ENCODE measurements at regions not wholly inside any gene's neighbourhood (a gene's known extent, or its start where the extent isn't known, plus 50 kb on each side); places are given as distances from the start of the nearest gene placed in this dataset.

DNA sequence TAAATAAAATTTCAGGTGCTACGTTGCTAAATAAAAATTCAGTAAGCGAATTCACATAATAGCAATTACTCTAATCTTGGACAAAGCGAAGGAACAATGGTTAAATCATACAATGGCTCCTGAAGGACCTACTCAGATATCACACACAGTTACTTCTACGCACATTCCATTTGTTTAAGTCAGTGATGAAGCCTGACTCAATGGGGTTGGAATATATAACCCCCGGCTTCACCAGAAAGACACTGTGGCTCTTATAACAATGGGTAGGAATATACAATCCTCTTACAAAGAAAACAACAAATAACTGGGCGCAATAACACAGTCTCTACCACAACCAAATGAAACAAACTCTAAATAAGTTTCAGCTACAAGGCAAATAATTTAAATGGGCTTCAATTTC lies 349.5 kb downstream of the IRS1 start:
- Mint-ChIP-seq H3K36me3 (ENCODE audit: insufficient read depth, unreplicated experiment) (no peaks in the 10 kb centered on the region), H3K4me3 (ENCODE audit: low read depth, unreplicated experiment) (no peak overlapping the region), H3K4me1 (ENCODE audit: low read depth, unreplicated experiment) (peaks cover 10% of the 10 kb centered on the region), H3K27ac (ENCODE audit: unreplicated experiment) (no peak overlapping the region), H3K27me3 (ENCODE audit: unreplicated experiment) (no peaks in the 10 kb centered on the region), H3K9me3 (ENCODE audit: low read depth, unreplicated experiment) (peaks cover 7% of the 10 kb centered on the region)
- intact Hi-C loops (cut with micrococcal nuclease; ENCODE audit: unreplicated experiment), result no loop called here
- BruUV-seq (replicated peaks), result no TSS peak
- TF ChIP-seq, protein P1, sequence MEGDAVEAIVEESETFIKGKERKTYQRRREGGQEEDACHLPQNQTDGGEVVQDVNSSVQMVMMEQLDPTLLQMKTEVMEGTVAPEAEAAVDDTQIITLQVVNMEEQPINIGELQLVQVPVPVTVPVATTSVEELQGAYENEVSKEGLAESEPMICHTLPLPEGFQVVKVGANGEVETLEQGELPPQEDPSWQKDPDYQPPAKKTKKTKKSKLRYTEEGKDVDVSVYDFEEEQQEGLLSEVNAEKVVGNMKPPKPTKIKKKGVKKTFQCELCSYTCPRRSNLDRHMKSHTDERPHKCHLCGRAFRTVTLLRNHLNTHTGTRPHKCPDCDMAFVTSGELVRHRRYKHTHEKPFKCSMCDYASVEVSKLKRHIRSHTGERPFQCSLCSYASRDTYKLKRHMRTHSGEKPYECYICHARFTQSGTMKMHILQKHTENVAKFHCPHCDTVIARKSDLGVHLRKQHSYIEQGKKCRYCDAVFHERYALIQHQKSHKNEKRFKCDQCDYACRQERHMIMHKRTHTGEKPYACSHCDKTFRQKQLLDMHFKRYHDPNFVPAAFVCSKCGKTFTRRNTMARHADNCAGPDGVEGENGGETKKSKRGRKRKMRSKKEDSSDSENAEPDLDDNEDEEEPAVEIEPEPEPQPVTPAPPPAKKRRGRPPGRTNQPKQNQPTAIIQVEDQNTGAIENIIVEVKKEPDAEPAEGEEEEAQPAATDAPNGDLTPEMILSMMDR (IDR thresholded peaks at IDR 0.05; ENCODE audit: unreplicated experiment), result no peak
- DNase-seq, result no peak
- CTCF ChIA-PET, result no interaction called here

DNA sequence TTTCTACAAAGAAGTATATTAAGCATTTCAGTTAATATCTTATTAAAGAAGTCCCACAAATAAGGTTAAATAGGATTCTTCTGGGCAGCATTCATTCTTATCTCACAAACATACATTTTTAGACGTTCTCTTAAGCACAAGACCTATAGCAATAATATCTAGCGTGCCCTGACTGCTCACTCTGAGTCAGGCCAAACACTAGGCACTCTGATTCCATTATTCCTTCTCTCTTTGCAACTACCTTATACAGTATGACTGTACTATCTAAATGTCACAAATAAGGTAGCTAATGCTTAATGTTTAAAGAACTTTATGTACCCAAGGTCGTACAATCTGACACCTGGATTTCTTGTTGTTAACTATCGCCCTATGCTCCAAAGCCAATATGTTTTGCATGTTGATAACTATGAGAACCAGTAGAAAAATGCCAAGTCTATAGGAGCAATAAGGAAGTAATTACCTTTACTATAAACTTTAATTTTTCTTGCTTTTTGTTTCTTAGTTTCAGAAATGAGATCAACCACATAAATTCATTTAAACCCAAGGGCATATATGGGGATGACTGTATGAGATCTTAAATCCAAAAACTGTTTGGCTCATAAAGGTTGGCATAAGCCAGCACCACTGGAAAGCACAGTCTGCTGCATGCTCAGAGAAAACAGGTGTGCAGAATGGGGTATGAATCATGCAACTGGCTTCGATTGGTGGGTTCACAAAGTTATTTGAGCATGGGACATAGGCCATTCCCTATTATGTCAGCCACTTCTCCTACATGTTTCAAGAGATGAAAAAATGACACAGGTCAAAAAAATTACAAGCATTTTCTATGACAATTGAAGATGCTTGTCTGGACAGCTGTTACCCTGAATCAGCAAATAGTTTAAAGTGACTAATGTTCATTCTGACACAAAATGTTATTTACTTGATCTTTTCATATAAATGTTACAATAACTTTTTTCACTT lies 352.0 kb downstream of the IRS1 start:
- no TSS peak for BruUV-seq (replicated peaks)
- H3K9me3 Mint-ChIP-seq (ENCODE audit: low read depth, unreplicated experiment), result peaks cover 8% of the 10 kb centered on the region

DNA sequence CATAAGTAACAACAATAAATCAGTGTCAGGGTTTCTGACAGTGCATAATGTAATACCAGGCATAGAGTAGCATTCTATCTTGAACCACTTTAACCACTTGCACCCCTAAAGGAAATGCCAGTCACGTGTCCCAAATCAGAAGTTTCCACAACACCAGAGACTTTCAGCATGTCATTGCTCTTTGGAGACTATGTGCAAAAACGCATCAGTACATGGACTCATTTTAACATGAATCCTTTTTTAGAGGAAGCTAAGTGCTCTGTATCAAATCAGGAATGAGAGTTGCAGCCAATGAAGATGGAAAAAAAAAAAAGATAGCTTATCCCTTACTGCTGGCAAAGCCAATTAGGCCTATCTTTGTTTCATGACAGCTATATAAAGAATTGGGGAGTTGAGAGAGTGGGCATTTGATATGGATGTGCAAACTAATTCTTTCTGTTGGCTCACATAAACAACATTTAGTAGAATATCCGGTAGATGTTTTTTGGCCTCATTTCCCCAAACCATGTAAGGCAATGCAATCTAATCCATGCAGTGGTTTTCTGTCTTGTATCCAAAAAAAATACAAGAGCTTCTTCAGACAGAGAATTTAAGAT lies 353.1 kb downstream of the IRS1 start:
- Mint-ChIP-seq H3K9me3 (ENCODE audit: low read depth, unreplicated experiment) (peaks cover 2% of the 10 kb centered on the region), H3K27me3 (ENCODE audit: unreplicated experiment) (no peaks in the 10 kb centered on the region), H3K27ac (ENCODE audit: unreplicated experiment) (no peak overlapping the region), H3K36me3 (ENCODE audit: insufficient read depth, unreplicated experiment) (no peaks in the 10 kb centered on the region), H3K4me3 (ENCODE audit: low read depth, unreplicated experiment) (no peak overlapping the region), H3K4me1 (ENCODE audit: low read depth, unreplicated experiment) (peaks cover 18% of the 10 kb centered on the region)
- no peak for DNase-seq
- intact Hi-C loops (cut with micrococcal nuclease; ENCODE audit: unreplicated experiment), result no loop called here
- BruUV-seq (replicated peaks), result no TSS peak
- TF ChIP-seq, protein P1 (IDR thresholded peaks at IDR 0.05; ENCODE audit: unreplicated experiment), result no peak
- CTCF ChIA-PET, result no interaction called here

More for the DNA sequence above, 352.0 kb downstream of the IRS1 start:
- H3K36me3 Mint-ChIP-seq (ENCODE audit: insufficient read depth, unreplicated experiment), result no peaks in the 10 kb centered on the region
- H3K4me1 Mint-ChIP-seq (ENCODE audit: low read depth, unreplicated experiment), result peaks cover 18% of the 10 kb centered on the region
- TF ChIP-seq, protein P1 (IDR thresholded peaks at IDR 0.05; ENCODE audit: unreplicated experiment), result no peak
- DNase-seq, result no peak
- CTCF ChIA-PET, result no interaction called here
- no peaks in the 10 kb centered on the region for H3K27me3 Mint-ChIP-seq (ENCODE audit: unreplicated experiment)
- no peak overlapping the region for H3K4me3 Mint-ChIP-seq (ENCODE audit: low read depth, unreplicated experiment)
- intact Hi-C loops (cut with micrococcal nuclease; ENCODE audit: unreplicated experiment), result no loop called here
- no peak overlapping the region for H3K27ac Mint-ChIP-seq (ENCODE audit: unreplicated experiment)

DNA sequence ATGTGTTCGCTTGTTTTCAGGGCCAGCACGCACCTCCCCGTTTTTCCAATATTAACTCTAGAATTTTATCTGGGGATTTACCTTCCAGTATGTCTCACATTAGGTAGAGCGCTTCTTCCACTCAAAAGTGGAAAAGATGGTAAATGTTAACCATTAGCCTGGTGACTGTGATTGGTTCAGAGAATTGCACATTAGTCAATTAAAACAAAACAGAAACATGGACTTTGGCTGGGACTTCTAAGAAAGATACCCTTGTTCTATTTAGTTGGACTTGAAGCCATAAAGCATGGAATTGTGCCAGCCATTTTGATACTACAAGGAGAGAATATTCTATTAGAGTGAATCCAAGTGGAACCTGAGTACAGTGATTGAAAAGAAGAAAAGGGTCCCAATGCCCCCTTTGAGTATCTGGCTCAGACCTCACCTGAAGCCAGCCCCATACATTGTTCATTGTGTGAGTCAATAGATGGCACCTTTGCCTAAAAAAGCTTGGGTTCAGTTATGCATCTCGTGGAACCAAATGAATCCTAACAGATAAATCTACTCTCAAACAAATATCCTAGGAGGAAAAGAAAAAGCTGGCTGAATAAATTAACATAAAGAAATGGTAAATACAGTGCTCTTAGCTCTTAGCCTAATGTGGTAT lies 354.3 kb downstream of the IRS1 start:
- TF ChIP-seq, protein P1 (IDR thresholded peaks at IDR 0.05; ENCODE audit: unreplicated experiment), result no peak
- Mint-ChIP-seq H3K4me1 (ENCODE audit: low read depth, unreplicated experiment) (peaks cover 18% of the 10 kb centered on the region), H3K9me3 (ENCODE audit: low read depth, unreplicated experiment) (peaks cover 2% of the 10 kb centered on the region), H3K4me3 (ENCODE audit: low read depth, unreplicated experiment) (no peak overlapping the region), H3K27me3 (ENCODE audit: unreplicated experiment) (no peaks in the 10 kb centered on the region), H3K27ac (ENCODE audit: unreplicated experiment) (no peak overlapping the region), H3K36me3 (ENCODE audit: insufficient read depth, unreplicated experiment) (no peaks in the 10 kb centered on the region)
- BruUV-seq (replicated peaks), result no TSS peak
- no peak for DNase-seq
- intact Hi-C loops (cut with micrococcal nuclease; ENCODE audit: unreplicated experiment), result no loop called here
- CTCF ChIA-PET, result no interaction called here

Data from Calu3 (cell line).